OCI-LY1 (cell line): ENCODE measurements at regions not wholly inside any gene's neighbourhood (a gene's known extent, or its start where the extent isn't known, plus 50 kb on each side); places are given as distances from the start of the nearest gene placed in this dataset.

Experiments
- CTCF ChIP-seq: fragments of 200-600 bp; sonication (generic), shearing (Covaris generic); IDR thresholded peaks from 2 replicates; pipeline ENCODE4 v1.5.1; 2017; ENCODE audit warnings: mild to moderate bottlenecking, antibody characterized with exemption, low read length, moderate library complexity, mixed read lengths
- EZH2 ChIP-seq: fragments of 200-600 bp; sonication (generic), shearing (Covaris generic); IDR thresholded peaks from 2 replicates; pipeline ENCODE4 v1.8.0; 2017; ENCODE audit warnings: borderline replicate concordance, mixed run types, mild to moderate bottlenecking, antibody characterized with exemption, low read length, moderate library complexity, mixed read lengths

- TF ChIP-seq CTCF (no peak), EZH2 (no peak)
Measured at GRCh38 chr4:144589512-144589911, 56.4 kb upstream of the HHIP start.
